Astrocyte (in vitro differentiated cells and primary cell): ENCODE measurements at regions not wholly inside any gene's neighbourhood (a gene's known extent, or its start where the extent isn't known, plus 50 kb on each side); places are given as distances from the start of the nearest gene placed in this dataset.

Experiments
- DNase-seq: peaks from one replicate; pipeline ENCODE4 v3.0.0-alpha.2; 2010; ENCODE audit warnings: low read depth
- FAIRE-seq: peaks from 2 replicates; lab custom pipeline; 2011; peaks lifted over from hg19 to GRCh38; lab: Jason Lieb, UNC
- H2AFZ ChIP-seq: 2 replicates; pipeline ENCODE4 v1.6.0; 2012; ENCODE audit warnings: low read depth, low read length, inconsistent platforms
- H3K27ac ChIP-seq: 2 replicates; pipeline ENCODE4 v1.5.1; 2011; ENCODE audit warnings: low read depth, low read length, inconsistent platforms
- H3K27me3 ChIP-seq: 2 replicates; pipeline ENCODE4 v1.6.0; 2011; ENCODE audit warnings: low read length, inconsistent platforms; ENCODE audit not compliant: insufficient read depth
- H3K36me3 ChIP-seq: 2 replicates; pipeline ENCODE4 v1.5.1; 2011; ENCODE audit warnings: low read length, inconsistent platforms; ENCODE audit not compliant: insufficient read depth
- H3K4me1 ChIP-seq: 2 replicates; pipeline ENCODE4 v1.5.1; 2011; ENCODE audit warnings: low read length, inconsistent platforms; ENCODE audit not compliant: insufficient read depth
- H3K4me2 ChIP-seq: 2 replicates; pipeline ENCODE4 v1.6.0; 2012; ENCODE audit warnings: low read length, inconsistent platforms
- H3K4me3 ChIP-seq: 2 replicates; pipeline ENCODE4 v1.5.1; 2011; ENCODE audit warnings: low read depth, mild to moderate bottlenecking, low read length, inconsistent platforms; ENCODE audit not compliant: insufficient read depth
- H3K79me2 ChIP-seq: 2 replicates; pipeline ENCODE4 v1.6.0; 2012; ENCODE audit warnings: mild to moderate bottlenecking, low read length, inconsistent platforms; ENCODE audit not compliant: insufficient read depth
- H3K9ac ChIP-seq: 2 replicates; pipeline ENCODE4 v1.6.0; 2012; ENCODE audit warnings: mild to moderate bottlenecking, low read length, inconsistent platforms
- H3K9me3 ChIP-seq: 2 replicates; pipeline ENCODE4 v1.5.1; 2012; ENCODE audit warnings: low read depth, mild to moderate bottlenecking, low read length, inconsistent platforms; ENCODE audit not compliant: insufficient read depth
- H4K20me1 ChIP-seq: 2 replicates; pipeline ENCODE4 v1.6.0; 2012; ENCODE audit warnings: low read length, inconsistent platforms; ENCODE audit not compliant: insufficient read depth
- H3K27ac Mint-ChIP-seq: one replicate; pipeline ENCODE4 v1.8.0; 2021; ENCODE audit warnings: mild to moderate bottlenecking, mixed read lengths; ENCODE audit not compliant: unreplicated experiment
- H3K27me3 Mint-ChIP-seq: one replicate; pipeline ENCODE4 v1.8.0; 2021; ENCODE audit warnings: low read depth, mixed read lengths; ENCODE audit not compliant: unreplicated experiment
- H3K36me3 Mint-ChIP-seq: one replicate; pipeline ENCODE4 v1.8.0; 2021; ENCODE audit warnings: low read depth, mixed read lengths; ENCODE audit not compliant: unreplicated experiment
- H3K4me1 Mint-ChIP-seq: one replicate; pipeline ENCODE4 v1.8.0; 2021; ENCODE audit warnings: low read depth, mixed read lengths; ENCODE audit not compliant: unreplicated experiment
- H3K4me3 Mint-ChIP-seq: one replicate; pipeline ENCODE4 v1.8.0; 2021; ENCODE audit warnings: mild to moderate bottlenecking, moderate library complexity, mixed read lengths; ENCODE audit not compliant: unreplicated experiment
- H3K9me3 Mint-ChIP-seq: one replicate; pipeline ENCODE4 v1.8.0; 2021; ENCODE audit warnings: mild to moderate bottlenecking, mixed read lengths; ENCODE audit not compliant: unreplicated experiment
- EZH2 ChIP-seq: IDR thresholded peaks from 2 replicates; pipeline ENCODE4 v1.6.1; 2012; ENCODE audit warnings: mild to moderate bottlenecking, low read length, inconsistent platforms; ENCODE audit not compliant: insufficient read depth
- TF ChIP-seq, protein P1 (sequence below): IDR thresholded peaks from 2 replicates; pipeline ENCODE4 v1.5.1; 2011; ENCODE audit warnings: low read depth, mild to moderate bottlenecking, inconsistent platforms, low read length, moderate library complexity; ENCODE audit not compliant: insufficient read depth

DNA sequence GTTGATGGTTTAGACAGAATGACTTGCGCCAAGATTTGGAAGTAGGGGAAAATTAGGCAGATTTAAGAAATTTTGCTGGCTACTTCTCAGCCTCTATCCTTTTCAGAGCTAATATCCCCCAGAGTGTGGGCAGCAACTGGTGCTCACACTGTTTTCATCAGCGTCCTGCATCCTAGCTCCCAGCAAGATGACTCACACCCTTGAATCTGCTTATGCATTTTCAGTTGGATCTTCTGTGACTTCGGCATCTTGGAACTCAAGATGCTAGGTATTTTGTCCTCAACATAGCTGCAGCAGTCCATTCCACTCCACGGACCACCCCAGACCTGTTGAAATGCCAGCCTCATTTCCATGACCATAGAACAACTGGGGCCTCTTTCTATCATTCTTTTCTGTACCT is 336.1 kb upstream of the NR2F2 start:
- no peak overlapping the region for H2AFZ ChIP-seq
- H3K27ac ChIP-seq, result no peak overlapping the region
- DNase-seq, result peak; percentile 61

GRCh38 chr15:95995375-95996168 is 334.9 kb upstream of the NR2F2 start:
- Histone ChIP-seq H3K4me3 (no peak overlapping the region), H3K36me3 (no peaks in the 10 kb centered on the region), H3K9ac (no peak overlapping the region), H3K27ac (no peak overlapping the region), H4K20me1 (no peaks in the 10 kb centered on the region), H3K27me3 (no peaks in the 10 kb centered on the region), H3K4me2 (no peak overlapping the region), H3K9me3 (no peaks in the 10 kb centered on the region), H2AFZ (no peak overlapping the region), H3K4me1 (peaks cover 4% of the 10 kb centered on the region), H3K79me2 (no peaks in the 10 kb centered on the region)
- no peak overlapping the region for H3K27ac Mint-ChIP-seq
- H3K4me1 Mint-ChIP-seq, result peaks cover 25% of the 10 kb centered on the region
- no peaks in the 10 kb centered on the region for H3K27me3 Mint-ChIP-seq
- H3K9me3 Mint-ChIP-seq, result peaks cover 2% of the 10 kb centered on the region
- peak; percentile 50 for DNase-seq
- no peak for FAIRE-seq
- no peak overlapping the region for H3K4me3 Mint-ChIP-seq
- TF ChIP-seq, protein P1, sequence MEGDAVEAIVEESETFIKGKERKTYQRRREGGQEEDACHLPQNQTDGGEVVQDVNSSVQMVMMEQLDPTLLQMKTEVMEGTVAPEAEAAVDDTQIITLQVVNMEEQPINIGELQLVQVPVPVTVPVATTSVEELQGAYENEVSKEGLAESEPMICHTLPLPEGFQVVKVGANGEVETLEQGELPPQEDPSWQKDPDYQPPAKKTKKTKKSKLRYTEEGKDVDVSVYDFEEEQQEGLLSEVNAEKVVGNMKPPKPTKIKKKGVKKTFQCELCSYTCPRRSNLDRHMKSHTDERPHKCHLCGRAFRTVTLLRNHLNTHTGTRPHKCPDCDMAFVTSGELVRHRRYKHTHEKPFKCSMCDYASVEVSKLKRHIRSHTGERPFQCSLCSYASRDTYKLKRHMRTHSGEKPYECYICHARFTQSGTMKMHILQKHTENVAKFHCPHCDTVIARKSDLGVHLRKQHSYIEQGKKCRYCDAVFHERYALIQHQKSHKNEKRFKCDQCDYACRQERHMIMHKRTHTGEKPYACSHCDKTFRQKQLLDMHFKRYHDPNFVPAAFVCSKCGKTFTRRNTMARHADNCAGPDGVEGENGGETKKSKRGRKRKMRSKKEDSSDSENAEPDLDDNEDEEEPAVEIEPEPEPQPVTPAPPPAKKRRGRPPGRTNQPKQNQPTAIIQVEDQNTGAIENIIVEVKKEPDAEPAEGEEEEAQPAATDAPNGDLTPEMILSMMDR, result no peak
- TF ChIP-seq EZH2, result no peak
- no peaks in the 10 kb centered on the region for H3K36me3 Mint-ChIP-seq

More for the DNA sequence above, 336.1 kb upstream of the NR2F2 start:
- H3K4me3 ChIP-seq, result no peak overlapping the region
- no peaks in the 10 kb centered on the region for H3K79me2 ChIP-seq
- H3K4me2 ChIP-seq, result peak overlapping the region; percentile 16
- TF ChIP-seq, protein P1, result no peak
- TF ChIP-seq EZH2, result no peak
- Mint-ChIP-seq H3K36me3 (no peaks in the 10 kb centered on the region), H3K4me3 (no peak overlapping the region), H3K9me3 (no peaks in the 10 kb centered on the region), H3K27ac (no peak overlapping the region), H3K4me1 (peaks cover 27% of the 10 kb centered on the region), H3K27me3 (no peaks in the 10 kb centered on the region)
- no peaks in the 10 kb centered on the region for H4K20me1 ChIP-seq
- FAIRE-seq, result no peak
- H3K36me3 ChIP-seq, result no peaks in the 10 kb centered on the region
- H3K9ac ChIP-seq, result no peak overlapping the region
- H3K27me3 ChIP-seq, result no peaks in the 10 kb centered on the region
- H3K9me3 ChIP-seq, result no peaks in the 10 kb centered on the region
- H3K4me1 ChIP-seq, result peaks cover 4% of the 10 kb centered on the region

DNA sequence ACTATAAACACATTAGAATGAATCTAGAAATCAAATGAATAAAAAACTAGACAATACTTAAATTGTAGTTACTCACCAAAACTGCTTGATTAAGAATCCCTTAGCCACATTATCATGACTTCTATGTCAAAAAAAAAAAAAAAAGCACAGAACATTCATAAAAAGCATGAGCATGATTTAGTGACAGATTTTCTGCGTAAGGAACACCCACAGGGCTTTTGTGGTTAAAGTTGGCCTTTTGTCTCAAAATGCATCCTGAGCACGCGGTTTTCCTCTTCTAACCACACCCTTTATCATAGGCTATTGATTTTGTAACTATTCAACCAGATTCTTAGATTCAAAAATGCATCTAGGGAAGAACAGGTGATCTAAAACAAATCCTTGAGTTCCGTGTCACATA is 334.0 kb upstream of the NR2F2 start:
- Histone ChIP-seq H2AFZ (no peak overlapping the region), H3K27me3 (no peaks in the 10 kb centered on the region), H3K36me3 (no peaks in the 10 kb centered on the region), H3K9ac (no peak overlapping the region), H3K4me3 (no peak overlapping the region), H3K27ac (no peak overlapping the region), H3K9me3 (no peaks in the 10 kb centered on the region), H3K4me1 (peaks cover 4% of the 10 kb centered on the region), H4K20me1 (no peaks in the 10 kb centered on the region), H3K79me2 (no peaks in the 10 kb centered on the region), H3K4me2 (no peak overlapping the region)
- Mint-ChIP-seq H3K4me3 (no peak overlapping the region), H3K9me3 (peaks cover 2% of the 10 kb centered on the region), H3K27ac (no peak overlapping the region), H3K36me3 (no peaks in the 10 kb centered on the region), H3K27me3 (no peaks in the 10 kb centered on the region), H3K4me1 (peaks cover 21% of the 10 kb centered on the region)
- FAIRE-seq, result no peak
- TF ChIP-seq EZH2, result no peak
- TF ChIP-seq, protein P1, result no peak
- DNase-seq, result peak; percentile 69
